ENCODE measurements at regions not wholly inside any gene's neighbourhood (a gene's known extent, or its start where the extent isn't known, plus 50 kb on each side); places are given as distances from the start of the nearest gene placed in this dataset.

DNA sequence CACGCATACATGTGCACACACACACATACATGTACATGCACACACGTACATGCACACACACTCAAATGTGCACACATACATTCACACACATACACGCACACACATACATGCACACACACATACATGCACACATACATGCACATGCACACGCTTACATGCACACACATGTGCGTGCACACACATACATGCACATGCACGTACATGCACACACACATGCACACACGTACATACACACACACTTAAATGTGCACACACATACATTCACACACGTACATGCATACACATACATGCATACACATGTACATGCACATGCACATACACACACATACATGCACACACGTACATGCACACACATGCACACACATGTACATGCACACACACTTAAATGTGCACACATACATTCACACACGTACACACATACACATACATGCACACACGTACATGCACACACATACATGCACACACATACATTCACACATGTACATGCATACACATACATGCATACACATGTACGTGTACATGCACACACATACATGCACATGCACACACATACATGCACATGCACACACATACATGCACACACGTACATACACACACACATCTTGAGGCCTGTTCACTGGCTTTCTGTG lies 283.7 kb upstream of the ID2 start:
- TF ChIP-seq, protein P1, sequence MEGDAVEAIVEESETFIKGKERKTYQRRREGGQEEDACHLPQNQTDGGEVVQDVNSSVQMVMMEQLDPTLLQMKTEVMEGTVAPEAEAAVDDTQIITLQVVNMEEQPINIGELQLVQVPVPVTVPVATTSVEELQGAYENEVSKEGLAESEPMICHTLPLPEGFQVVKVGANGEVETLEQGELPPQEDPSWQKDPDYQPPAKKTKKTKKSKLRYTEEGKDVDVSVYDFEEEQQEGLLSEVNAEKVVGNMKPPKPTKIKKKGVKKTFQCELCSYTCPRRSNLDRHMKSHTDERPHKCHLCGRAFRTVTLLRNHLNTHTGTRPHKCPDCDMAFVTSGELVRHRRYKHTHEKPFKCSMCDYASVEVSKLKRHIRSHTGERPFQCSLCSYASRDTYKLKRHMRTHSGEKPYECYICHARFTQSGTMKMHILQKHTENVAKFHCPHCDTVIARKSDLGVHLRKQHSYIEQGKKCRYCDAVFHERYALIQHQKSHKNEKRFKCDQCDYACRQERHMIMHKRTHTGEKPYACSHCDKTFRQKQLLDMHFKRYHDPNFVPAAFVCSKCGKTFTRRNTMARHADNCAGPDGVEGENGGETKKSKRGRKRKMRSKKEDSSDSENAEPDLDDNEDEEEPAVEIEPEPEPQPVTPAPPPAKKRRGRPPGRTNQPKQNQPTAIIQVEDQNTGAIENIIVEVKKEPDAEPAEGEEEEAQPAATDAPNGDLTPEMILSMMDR (IDR thresholded peaks at IDR 0.05; ENCODE audit: poor library complexity, severe bottlenecking), result no peak
- TF ChIP-seq EZH2 (IDR thresholded peaks at IDR 0.05; ENCODE audit: borderline replicate concordance, insufficient read depth, low read length, poor library complexity, severe bottlenecking), result no peak
- TF ChIP-seq POLR2AphosphoS5 (IDR thresholded peaks at IDR 0.05), result no peak
- TF ChIP-seq RAD21 (conservative IDR thresholded peaks at IDR 0.05), result no peak
- no peak for TF ChIP-seq TAF1 (IDR thresholded peaks at IDR 0.05; ENCODE audit: low read depth)
- no peak for TF ChIP-seq EP300 (conservative IDR thresholded peaks at IDR 0.05; ENCODE audit: poor library complexity, severe bottlenecking)
- no peak for TF ChIP-seq SMC3 (conservative IDR thresholded peaks at IDR 0.05; ENCODE audit: poor library complexity)
- TF ChIP-seq MXI1 (conservative IDR thresholded peaks at IDR 0.05; ENCODE audit: poor library complexity, severe bottlenecking), result no peak
- TF ChIP-seq, protein P2, sequence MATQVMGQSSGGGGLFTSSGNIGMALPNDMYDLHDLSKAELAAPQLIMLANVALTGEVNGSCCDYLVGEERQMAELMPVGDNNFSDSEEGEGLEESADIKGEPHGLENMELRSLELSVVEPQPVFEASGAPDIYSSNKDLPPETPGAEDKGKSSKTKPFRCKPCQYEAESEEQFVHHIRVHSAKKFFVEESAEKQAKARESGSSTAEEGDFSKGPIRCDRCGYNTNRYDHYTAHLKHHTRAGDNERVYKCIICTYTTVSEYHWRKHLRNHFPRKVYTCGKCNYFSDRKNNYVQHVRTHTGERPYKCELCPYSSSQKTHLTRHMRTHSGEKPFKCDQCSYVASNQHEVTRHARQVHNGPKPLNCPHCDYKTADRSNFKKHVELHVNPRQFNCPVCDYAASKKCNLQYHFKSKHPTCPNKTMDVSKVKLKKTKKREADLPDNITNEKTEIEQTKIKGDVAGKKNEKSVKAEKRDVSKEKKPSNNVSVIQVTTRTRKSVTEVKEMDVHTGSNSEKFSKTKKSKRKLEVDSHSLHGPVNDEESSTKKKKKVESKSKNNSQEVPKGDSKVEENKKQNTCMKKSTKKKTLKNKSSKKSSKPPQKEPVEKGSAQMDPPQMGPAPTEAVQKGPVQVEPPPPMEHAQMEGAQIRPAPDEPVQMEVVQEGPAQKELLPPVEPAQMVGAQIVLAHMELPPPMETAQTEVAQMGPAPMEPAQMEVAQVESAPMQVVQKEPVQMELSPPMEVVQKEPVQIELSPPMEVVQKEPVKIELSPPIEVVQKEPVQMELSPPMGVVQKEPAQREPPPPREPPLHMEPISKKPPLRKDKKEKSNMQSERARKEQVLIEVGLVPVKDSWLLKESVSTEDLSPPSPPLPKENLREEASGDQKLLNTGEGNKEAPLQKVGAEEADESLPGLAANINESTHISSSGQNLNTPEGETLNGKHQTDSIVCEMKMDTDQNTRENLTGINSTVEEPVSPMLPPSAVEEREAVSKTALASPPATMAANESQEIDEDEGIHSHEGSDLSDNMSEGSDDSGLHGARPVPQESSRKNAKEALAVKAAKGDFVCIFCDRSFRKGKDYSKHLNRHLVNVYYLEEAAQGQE (IDR thresholded peaks at IDR 0.05; ENCODE audit: borderline replicate concordance), result no peak

Measured in neural cell (in vitro differentiated cells).